Panc1 (cell line): ENCODE measurements at regions not wholly inside any gene's neighbourhood (a gene's known extent, or its start where the extent isn't known, plus 50 kb on each side); places are given as distances from the start of the nearest gene placed in this dataset.

Experiments used
- POLR2AphosphoS5 ChIP-seq: IDR thresholded peaks from 2 replicates; pipeline ENCODE4 v1.6.1; 2012; ENCODE audit warnings: mild to moderate bottlenecking, low read depth, low read length, moderate library complexity
- SIN3A ChIP-seq: IDR thresholded peaks from 2 replicates; pipeline ENCODE4 v1.6.1; 2012; ENCODE audit warnings: low read depth, mild to moderate bottlenecking, low read length, moderate library complexity, borderline replicate concordance; ENCODE audit not compliant: insufficient read depth
- TF ChIP-seq, protein P1 (sequence below), 2 experiments: IDR thresholded peaks; 2 replicates each; pipeline ENCODE4 v1.6.1; 2011 to 2012; ENCODE audit warnings: low read depth in 2 of 2, control low read depth in 1 of 2, low read length in 1 of 2, mild to moderate bottlenecking in 1 of 2, moderate library complexity in 1 of 2; ENCODE audit not compliant: insufficient read depth in 1 of 2
- TF ChIP-seq, protein P2 (sequence below): fragments of 450-650 bp; IDR thresholded peaks from 2 replicates; pipeline ENCODE4 v1.5.1; 2017; ENCODE audit warnings: mild to moderate bottlenecking

DNA sequence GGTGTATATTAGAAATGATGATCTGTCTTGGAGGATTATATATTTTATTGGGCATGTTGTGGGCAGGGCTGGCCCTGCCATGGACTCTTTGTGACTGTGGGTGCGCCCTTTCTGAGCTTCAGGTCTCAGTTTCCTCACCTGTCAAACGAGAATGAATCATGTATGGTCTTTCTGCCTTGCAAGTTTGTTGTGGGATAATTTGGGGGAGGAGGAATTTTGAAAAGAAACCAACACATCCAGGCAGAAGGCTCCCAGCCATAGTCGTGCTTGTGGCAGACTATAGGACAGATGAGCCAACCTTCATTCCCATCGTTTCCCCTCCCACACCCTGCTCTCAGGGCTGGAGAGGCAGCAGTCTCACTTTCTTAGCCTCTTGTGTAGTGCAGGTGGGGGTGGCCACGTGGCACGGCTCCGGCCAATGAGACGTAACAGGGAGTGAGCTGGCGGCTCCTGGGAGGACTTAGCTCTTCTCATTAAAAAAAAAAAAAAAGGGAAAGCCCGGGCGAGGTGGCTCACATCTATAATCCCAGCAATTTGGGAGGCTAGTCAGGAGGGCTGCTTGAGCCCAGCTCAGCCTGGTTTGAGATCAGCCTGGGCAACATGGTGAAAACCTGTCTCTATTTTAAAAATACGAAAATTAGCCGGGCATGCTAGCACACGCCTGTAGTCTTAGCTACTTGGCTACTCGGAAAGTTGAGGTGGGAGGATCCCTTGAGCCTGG, 63.1 kb downstream of the RHOB start:
- TF ChIP-seq, protein P1, sequence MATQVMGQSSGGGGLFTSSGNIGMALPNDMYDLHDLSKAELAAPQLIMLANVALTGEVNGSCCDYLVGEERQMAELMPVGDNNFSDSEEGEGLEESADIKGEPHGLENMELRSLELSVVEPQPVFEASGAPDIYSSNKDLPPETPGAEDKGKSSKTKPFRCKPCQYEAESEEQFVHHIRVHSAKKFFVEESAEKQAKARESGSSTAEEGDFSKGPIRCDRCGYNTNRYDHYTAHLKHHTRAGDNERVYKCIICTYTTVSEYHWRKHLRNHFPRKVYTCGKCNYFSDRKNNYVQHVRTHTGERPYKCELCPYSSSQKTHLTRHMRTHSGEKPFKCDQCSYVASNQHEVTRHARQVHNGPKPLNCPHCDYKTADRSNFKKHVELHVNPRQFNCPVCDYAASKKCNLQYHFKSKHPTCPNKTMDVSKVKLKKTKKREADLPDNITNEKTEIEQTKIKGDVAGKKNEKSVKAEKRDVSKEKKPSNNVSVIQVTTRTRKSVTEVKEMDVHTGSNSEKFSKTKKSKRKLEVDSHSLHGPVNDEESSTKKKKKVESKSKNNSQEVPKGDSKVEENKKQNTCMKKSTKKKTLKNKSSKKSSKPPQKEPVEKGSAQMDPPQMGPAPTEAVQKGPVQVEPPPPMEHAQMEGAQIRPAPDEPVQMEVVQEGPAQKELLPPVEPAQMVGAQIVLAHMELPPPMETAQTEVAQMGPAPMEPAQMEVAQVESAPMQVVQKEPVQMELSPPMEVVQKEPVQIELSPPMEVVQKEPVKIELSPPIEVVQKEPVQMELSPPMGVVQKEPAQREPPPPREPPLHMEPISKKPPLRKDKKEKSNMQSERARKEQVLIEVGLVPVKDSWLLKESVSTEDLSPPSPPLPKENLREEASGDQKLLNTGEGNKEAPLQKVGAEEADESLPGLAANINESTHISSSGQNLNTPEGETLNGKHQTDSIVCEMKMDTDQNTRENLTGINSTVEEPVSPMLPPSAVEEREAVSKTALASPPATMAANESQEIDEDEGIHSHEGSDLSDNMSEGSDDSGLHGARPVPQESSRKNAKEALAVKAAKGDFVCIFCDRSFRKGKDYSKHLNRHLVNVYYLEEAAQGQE (IDR thresholded peaks at IDR 0.05; ENCODE audit: insufficient read depth in 1 of 2, low read depth in 2 of 2, low read length in 1 of 2) = no peak
- no peak for TF ChIP-seq POLR2AphosphoS5
- TF ChIP-seq, protein P2, sequence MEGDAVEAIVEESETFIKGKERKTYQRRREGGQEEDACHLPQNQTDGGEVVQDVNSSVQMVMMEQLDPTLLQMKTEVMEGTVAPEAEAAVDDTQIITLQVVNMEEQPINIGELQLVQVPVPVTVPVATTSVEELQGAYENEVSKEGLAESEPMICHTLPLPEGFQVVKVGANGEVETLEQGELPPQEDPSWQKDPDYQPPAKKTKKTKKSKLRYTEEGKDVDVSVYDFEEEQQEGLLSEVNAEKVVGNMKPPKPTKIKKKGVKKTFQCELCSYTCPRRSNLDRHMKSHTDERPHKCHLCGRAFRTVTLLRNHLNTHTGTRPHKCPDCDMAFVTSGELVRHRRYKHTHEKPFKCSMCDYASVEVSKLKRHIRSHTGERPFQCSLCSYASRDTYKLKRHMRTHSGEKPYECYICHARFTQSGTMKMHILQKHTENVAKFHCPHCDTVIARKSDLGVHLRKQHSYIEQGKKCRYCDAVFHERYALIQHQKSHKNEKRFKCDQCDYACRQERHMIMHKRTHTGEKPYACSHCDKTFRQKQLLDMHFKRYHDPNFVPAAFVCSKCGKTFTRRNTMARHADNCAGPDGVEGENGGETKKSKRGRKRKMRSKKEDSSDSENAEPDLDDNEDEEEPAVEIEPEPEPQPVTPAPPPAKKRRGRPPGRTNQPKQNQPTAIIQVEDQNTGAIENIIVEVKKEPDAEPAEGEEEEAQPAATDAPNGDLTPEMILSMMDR = no peak
- no peak for TF ChIP-seq SIN3A
